HFF-Myc (cell line): ENCODE measurements at regions not wholly inside any gene's neighbourhood (a gene's known extent, or its start where the extent isn't known, plus 50 kb on each side); places are given as distances from the start of the nearest gene placed in this dataset.

Experiments used
- DNase-seq: peaks from one replicate; pipeline ENCODE4 v3.0.0-alpha.2; 2011; ENCODE audit warnings: low read depth; ENCODE audit errors: extremely low read depth
- H3K4me3 ChIP-seq: replicated peaks from 2 replicates; pipeline ENCODE4 v1.5.1; 2011; ENCODE audit warnings: low read depth, mild to moderate bottlenecking, control low read depth, low read length
- CTCF ChIP-seq: IDR thresholded peaks from 2 replicates; pipeline ENCODE4 v1.5.1; 2012; ENCODE audit warnings: mild to moderate bottlenecking, low read depth, low read length, control low read depth; ENCODE audit errors: missing control alignments

GRCh38 chr11:119486691-119487259 is 63.8 kb upstream of the THY1 start:
- TF ChIP-seq CTCF, result no peak
- DNase-seq, result no peak
- no peak overlapping the region for H3K4me3 ChIP-seq

- no peak for DNase-seq
- TF ChIP-seq CTCF, result no peak
- H3K4me3 ChIP-seq, result no peak overlapping the region
These were observed 63.0 kb upstream of the THY1 start for GRCh38 chr11:119486016-119486415.

- no peak overlapping the region for H3K4me3 ChIP-seq
- TF ChIP-seq CTCF, result peak; percentile 23
- no peak for DNase-seq
These were observed 62.0 kb upstream of the THY1 start for GRCh38 chr11:119484741-119485605.

- DNase-seq, result no peak
- no peak overlapping the region for H3K4me3 ChIP-seq
- TF ChIP-seq CTCF, result no peak
These were observed 61.0 kb upstream of the THY1 start for GRCh38 chr11:119483881-119484371.

GRCh38 chr11:119483341-119483880 is 60.4 kb upstream of the THY1 start:
- no peak overlapping the region for H3K4me3 ChIP-seq
- no peak for TF ChIP-seq CTCF
- no peak for DNase-seq

GRCh38 chr11:119482521-119483011 is 59.6 kb upstream of the THY1 start:
- TF ChIP-seq CTCF, result no peak
- DNase-seq, result no peak
- no peak overlapping the region for H3K4me3 ChIP-seq
